B cell (primary cell): ENCODE measurements at regions not wholly inside any gene's neighbourhood (a gene's known extent, or its start where the extent isn't known, plus 50 kb on each side); places are given as distances from the start of the nearest gene placed in this dataset.

Experiments
- ATAC-seq: fragments of 200-7000 bp; cut with Tn5 transposase; one replicate; pipeline ENCODE4 v1.10.0; 2021; ENCODE audit warnings: low read depth, mild to moderate bottlenecking, moderate number of reproducible peaks, moderate library complexity
- CTCF ChIA-PET: fragments of 350-600 bp; sonication (Branson Sonifier 250); formaldehyde crosslinking; loops from one replicate; lab custom pipeline; 2021; ENCODE audit warnings: antibody characterized with exemption, inconsistent platforms; lab: Charles Lee
- POLR2A ChIA-PET: fragments of 350-600 bp; sonication (Branson Sonifier 250); formaldehyde crosslinking; loops from one replicate; lab custom pipeline; 2021; ENCODE audit warnings: antibody characterized with exemption; lab: Charles Lee
- DNase-seq: peaks from one replicate; pipeline ENCODE4 v3.0.0; 2013
- H2AFZ ChIP-seq: 2 replicates; pipeline ENCODE4 v1.6.1; 2012; ENCODE audit warnings: mild to moderate bottlenecking, low read depth, low read length; ENCODE audit not compliant: insufficient read depth, poor library complexity, severe bottlenecking
- H3K27ac ChIP-seq, 2 donors: 1 replicate in 1 of 2; 2 replicates in 1 of 2; pipeline ENCODE4 v1.5.1; 2012 to 2013; ENCODE audit warnings: low read length in 2 of 2, mild to moderate bottlenecking in 2 of 2, moderate library complexity in 1 of 2
- H3K27me3 ChIP-seq, 4 experiments: fragments of 200-600 bp in 1 of 4; sonication (generic) in 1 of 4; replicated peaks in 1 of 4; 1 replicate in 2 of 4; 2 replicates in 2 of 4; pipeline versions ENCODE4 v1.6.1 to v1.7.0; 2013 to 2016; ENCODE audit warnings: low read length in 3 of 4, mild to moderate bottlenecking in 2 of 4, mixed read lengths in 1 of 4, moderate library complexity in 1 of 4; ENCODE audit not compliant: insufficient read depth in 4 of 4, control insufficient read depth in 3 of 4; ENCODE audit errors: control extremely low read depth in 1 of 4
- H3K36me3 ChIP-seq, 2 experiments: replicated peaks in 1 of 2; 1 replicate in 1 of 2; 2 replicates in 1 of 2; pipeline versions ENCODE4 v1.6.1 to v1.7.1; 2013; ENCODE audit warnings: low read length in 1 of 2; ENCODE audit not compliant: insufficient read depth in 2 of 2, control insufficient read depth in 1 of 2; ENCODE audit errors: control extremely low read depth in 1 of 2, extremely low read depth in 1 of 2
- H3K4me1 ChIP-seq, 2 donors: fragments of 200-600 bp in 1 of 2; sonication (generic) in 1 of 2; 1 replicate in 1 of 2; 2 replicates in 1 of 2; pipeline versions ENCODE4 v1.5.1 to v1.6.1; 2013 to 2017; ENCODE audit warnings: low read length in 2 of 2; ENCODE audit not compliant: control insufficient read depth in 2 of 2, insufficient read depth in 2 of 2
- H3K4me2 ChIP-seq: replicated peaks from 2 replicates; pipeline ENCODE3; 2012; ENCODE audit warnings: mild to moderate bottlenecking, low read depth, low read length; ENCODE audit not compliant: poor library complexity, severe bottlenecking
- H3K4me3 ChIP-seq, 5 experiments: fragments of 200-600 bp in 1 of 5; sonication (generic) in 1 of 5; 1 replicate in 3 of 5; 2 replicates in 2 of 5; pipeline versions ENCODE4 v1.5.1 to v1.7.0; 2011 to 2016; ENCODE audit warnings: low read length in 4 of 5, mild to moderate bottlenecking in 4 of 5, low read depth in 2 of 5, control low read depth in 1 of 5, moderate library complexity in 1 of 5; ENCODE audit not compliant: insufficient read depth in 1 of 5; ENCODE audit errors: control extremely low read depth in 1 of 5, extremely low read depth in 1 of 5
- H3K79me2 ChIP-seq: fragments of 200-600 bp; sonication (generic); one replicate; pipeline ENCODE4 v1.6.0; 2016; ENCODE audit warnings: low read length; ENCODE audit not compliant: control insufficient read depth, insufficient read depth
- H3K9ac ChIP-seq: fragments of 200-600 bp; sonication (generic); 2 replicates; pipeline ENCODE4 v1.6.1; 2017; ENCODE audit warnings: mild to moderate bottlenecking, low read length, moderate library complexity
- H3K9me3 ChIP-seq, 3 donors: one replicate each; pipeline versions ENCODE4 v1.6.1 to v1.7.1; 2013; ENCODE audit warnings: low read length in 2 of 3; ENCODE audit not compliant: control insufficient read depth in 2 of 3, insufficient read depth in 1 of 3; ENCODE audit errors: control extremely low read depth in 1 of 3
- H4K20me1 ChIP-seq: 2 replicates; pipeline ENCODE4 v1.6.0; 2012; ENCODE audit warnings: mild to moderate bottlenecking, low read length; ENCODE audit not compliant: insufficient read depth, control insufficient read depth, poor library complexity, severe bottlenecking
- H3K27ac Mint-ChIP-seq: one replicate; pipeline ENCODE4 v1.8.0; 2021; ENCODE audit warnings: mixed read lengths
- H3K27me3 Mint-ChIP-seq: one replicate; pipeline ENCODE4 v1.8.0; 2021; ENCODE audit warnings: mixed read lengths
- H3K4me1 Mint-ChIP-seq: one replicate; pipeline ENCODE4 v1.8.0; 2021; ENCODE audit warnings: mixed read lengths
- H3K4me3 Mint-ChIP-seq: one replicate; pipeline ENCODE4 v1.8.0; 2021; ENCODE audit warnings: mixed read lengths
- H3K9me3 Mint-ChIP-seq: one replicate; pipeline ENCODE4 v1.8.0; 2022; ENCODE audit warnings: mixed read lengths; ENCODE audit not compliant: insufficient read depth
- EZH2 ChIP-seq: IDR thresholded peaks from 2 replicates; pipeline ENCODE4 v1.6.1; 2012; ENCODE audit warnings: borderline replicate concordance, low read depth, mild to moderate bottlenecking, moderate library complexity, low read length; ENCODE audit not compliant: insufficient read depth, poor library complexity, severe bottlenecking
- WGBS: methylation state at CpG from one replicate; pipeline ENCODE4 v1.1.5; 2013; ENCODE audit warnings: missing lambda C conversion rate; ENCODE audit not compliant: insufficient coverage; 5-methylcytosine and 5-hydroxymethylcytosine counted together
- intact Hi-C: fragments of 100-400 bp; cut with micrococcal nuclease; formaldehyde crosslinking; loops from one replicate; pipeline ENCODE4 v1.10.0; 2022
- TF ChIP-seq, protein P1 (sequence below): fragments of 200-600 bp; IDR thresholded peaks from one replicate; pipeline ENCODE4 v1.8.0; 2022; ENCODE audit warnings: antibody characterized with exemption, mild to moderate bottlenecking

DNA sequence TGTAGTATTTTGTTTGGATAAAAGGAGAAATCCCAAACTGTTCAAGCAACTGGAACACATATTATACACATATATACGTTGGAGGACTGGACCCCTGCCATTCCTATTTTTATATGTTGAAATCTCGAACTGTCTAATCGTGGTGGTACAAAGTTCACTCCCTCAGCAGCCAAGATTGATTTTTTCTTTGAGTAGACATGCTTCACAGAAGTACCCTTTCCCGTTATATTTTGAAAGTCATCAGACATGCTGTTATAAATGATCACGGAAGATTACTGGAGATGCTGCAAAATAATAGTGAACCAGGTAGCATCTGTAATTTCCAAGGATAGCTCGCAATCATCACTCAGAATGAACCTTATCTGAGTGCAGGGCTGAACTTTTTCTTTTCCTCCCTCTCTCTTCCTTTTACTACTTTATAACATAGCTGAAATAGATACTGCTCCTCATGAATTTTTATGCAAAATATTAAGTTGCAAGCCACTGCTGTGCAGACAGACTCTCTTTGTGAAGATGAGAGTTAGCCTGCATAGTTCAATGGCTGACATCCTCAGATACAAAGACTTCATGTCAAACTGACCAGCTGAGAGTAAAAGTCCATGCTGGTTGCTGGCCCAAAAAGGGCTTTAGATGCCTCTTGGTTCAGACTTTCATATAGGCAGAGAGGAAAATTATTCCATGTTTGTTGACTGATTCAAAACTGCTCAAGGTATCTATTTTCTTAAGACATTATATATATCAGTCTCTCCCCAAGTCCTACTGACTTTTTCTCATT lies 451.9 kb downstream of the TMEM38B start:
- ChIA-PET CTCF (no interaction called here), POLR2A (no interaction called here)
- Histone ChIP-seq H2AFZ (no peak overlapping the region), H3K9ac (no peak overlapping the region), H3K4me2 (no peak overlapping the region), H4K20me1 (no peaks in the 10 kb centered on the region), H3K4me3 (no peak overlapping the region), H3K36me3 (no peaks in the 10 kb centered on the region), H3K27ac (no peak overlapping the region), H3K9me3 (no peaks in the 10 kb centered on the region), H3K27me3 (no peaks in the 10 kb centered on the region), H3K4me1 (no peaks in the 10 kb centered on the region), H3K79me2 (no peaks in the 10 kb centered on the region)
- no peak overlapping the region for H3K27ac Mint-ChIP-seq
- intact Hi-C loops: no loop called here
- ATAC-seq: no peak
- TF ChIP-seq, protein P1, sequence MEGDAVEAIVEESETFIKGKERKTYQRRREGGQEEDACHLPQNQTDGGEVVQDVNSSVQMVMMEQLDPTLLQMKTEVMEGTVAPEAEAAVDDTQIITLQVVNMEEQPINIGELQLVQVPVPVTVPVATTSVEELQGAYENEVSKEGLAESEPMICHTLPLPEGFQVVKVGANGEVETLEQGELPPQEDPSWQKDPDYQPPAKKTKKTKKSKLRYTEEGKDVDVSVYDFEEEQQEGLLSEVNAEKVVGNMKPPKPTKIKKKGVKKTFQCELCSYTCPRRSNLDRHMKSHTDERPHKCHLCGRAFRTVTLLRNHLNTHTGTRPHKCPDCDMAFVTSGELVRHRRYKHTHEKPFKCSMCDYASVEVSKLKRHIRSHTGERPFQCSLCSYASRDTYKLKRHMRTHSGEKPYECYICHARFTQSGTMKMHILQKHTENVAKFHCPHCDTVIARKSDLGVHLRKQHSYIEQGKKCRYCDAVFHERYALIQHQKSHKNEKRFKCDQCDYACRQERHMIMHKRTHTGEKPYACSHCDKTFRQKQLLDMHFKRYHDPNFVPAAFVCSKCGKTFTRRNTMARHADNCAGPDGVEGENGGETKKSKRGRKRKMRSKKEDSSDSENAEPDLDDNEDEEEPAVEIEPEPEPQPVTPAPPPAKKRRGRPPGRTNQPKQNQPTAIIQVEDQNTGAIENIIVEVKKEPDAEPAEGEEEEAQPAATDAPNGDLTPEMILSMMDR: no peak
- TF ChIP-seq EZH2: no peak
- no peak overlapping the region for H3K4me3 Mint-ChIP-seq
- DNase-seq: no peak
- H3K4me1 Mint-ChIP-seq: no peaks in the 10 kb centered on the region
- H3K9me3 Mint-ChIP-seq: no peaks in the 10 kb centered on the region
- H3K27me3 Mint-ChIP-seq: no peaks in the 10 kb centered on the region
- WGBS: 98% methylated on average over 5 of the region's 6 CpGs

DNA sequence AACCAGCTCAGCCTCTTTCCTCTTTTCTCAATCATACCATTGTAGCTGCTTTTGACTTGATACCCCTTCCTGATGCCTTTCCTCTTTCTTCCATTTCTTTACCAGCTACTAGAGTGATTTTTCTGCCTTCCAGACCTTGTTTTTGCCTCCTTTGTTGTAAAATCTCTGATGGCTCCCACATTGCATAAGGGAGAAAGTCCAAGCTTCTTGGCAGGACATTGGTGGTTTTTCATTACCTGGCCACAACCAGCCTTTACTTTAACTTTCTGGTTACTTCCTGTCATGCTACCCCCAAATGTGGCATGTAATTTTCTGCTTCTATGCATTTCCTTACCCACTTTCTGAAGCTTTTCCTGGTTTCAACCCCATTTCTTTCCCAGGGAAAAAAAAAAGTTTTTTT lies 452.5 kb downstream of the TMEM38B start:
- ChIA-PET CTCF (no interaction called here), POLR2A (no interaction called here)
- Histone ChIP-seq H3K79me2 (no peaks in the 10 kb centered on the region), H2AFZ (no peak overlapping the region), H3K27me3 (no peaks in the 10 kb centered on the region), H3K4me3 (no peak overlapping the region), H3K4me1 (no peaks in the 10 kb centered on the region), H4K20me1 (no peaks in the 10 kb centered on the region), H3K4me2 (no peak overlapping the region), H3K9ac (no peak overlapping the region), H3K36me3 (no peaks in the 10 kb centered on the region), H3K27ac (no peak overlapping the region), H3K9me3 (no peaks in the 10 kb centered on the region)
- no peak for ATAC-seq
- DNase-seq: no peak
- no peak for TF ChIP-seq EZH2
- TF ChIP-seq, protein P1: no peak
- Mint-ChIP-seq H3K4me1 (no peaks in the 10 kb centered on the region), H3K9me3 (no peaks in the 10 kb centered on the region), H3K4me3 (no peak overlapping the region), H3K27me3 (no peaks in the 10 kb centered on the region), H3K27ac (no peak overlapping the region)
- intact Hi-C loops: no loop called here
